Activated CD4-positive, alpha-beta memory T cell treated with anti-CD3 and anti-CD28 coated beads for 36 hours (primary cell): ENCODE measurements at regions not wholly inside any gene's neighbourhood (a gene's known extent, or its start where the extent isn't known, plus 50 kb on each side); places are given as distances from the start of the nearest gene placed in this dataset.
"Not testable (repeated sequence)": the region's sequence is repeated elsewhere in the genome, so short reads cannot be mapped to it uniquely, and the experiment has no call there.

ENCODE experiments used
- CTCF ChIA-PET: fragments of 350-600 bp; sonication (Branson Sonifier 250); formaldehyde crosslinking; loops from one replicate; lab custom pipeline; 2021; ENCODE audit warnings: antibody characterized with exemption, inconsistent platforms; lab: Charles Lee
- POLR2A ChIA-PET: fragments of 350-600 bp; sonication (Branson Sonifier 250); formaldehyde crosslinking; loops from one replicate; lab custom pipeline; 2021; ENCODE audit warnings: antibody characterized with exemption; lab: Charles Lee
- DNase-seq: peaks from one replicate; pipeline ENCODE4 v3.0.0-alpha.2; 2020
- H3K27ac Mint-ChIP-seq: one replicate; pipeline ENCODE4 v1.8.0; 2021; ENCODE audit warnings: mixed read lengths
- H3K27me3 Mint-ChIP-seq: one replicate; pipeline ENCODE4 v1.8.0; 2021; ENCODE audit warnings: mixed read lengths
- H3K36me3 Mint-ChIP-seq: one replicate; pipeline ENCODE4 v1.8.0; 2021; ENCODE audit warnings: mixed read lengths
- H3K4me1 Mint-ChIP-seq: one replicate; pipeline ENCODE4 v1.8.0; 2021; ENCODE audit warnings: low read depth, mixed read lengths
- H3K4me3 Mint-ChIP-seq: one replicate; pipeline ENCODE4 v1.8.0; 2021; ENCODE audit warnings: mild to moderate bottlenecking, mixed read lengths
- H3K9me3 Mint-ChIP-seq: one replicate; pipeline ENCODE4 v1.8.0; 2021; ENCODE audit warnings: mixed read lengths
- intact Hi-C: fragments of 100-400 bp; cut with micrococcal nuclease; formaldehyde crosslinking; loops from one replicate; pipeline ENCODE4 v1.15.1; 2023

DNA sequence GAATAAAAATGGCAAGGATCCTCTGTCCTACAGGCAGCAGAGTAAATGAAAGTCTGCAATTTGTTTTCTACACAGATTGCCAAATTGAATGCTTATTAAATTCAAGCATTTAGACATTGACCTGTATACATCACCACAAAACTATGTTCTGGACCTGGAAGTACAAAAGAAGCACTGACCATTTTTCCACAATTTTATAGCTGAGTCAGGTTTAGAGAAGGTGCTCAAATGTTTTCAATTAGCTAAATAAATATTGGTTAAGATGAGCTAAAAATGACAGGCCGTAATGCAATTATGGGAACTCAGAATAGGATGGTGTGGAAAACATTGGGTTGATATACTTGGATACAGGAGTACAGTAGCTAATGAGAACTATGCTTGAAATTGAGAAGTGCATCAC lies 490.7 kb upstream of the MEIS1 start:
- Mint-ChIP-seq H3K4me1 (no peaks in the 10 kb centered on the region), H3K27ac (no peak overlapping the region)
- CTCF ChIA-PET = no interaction called here

DNA sequence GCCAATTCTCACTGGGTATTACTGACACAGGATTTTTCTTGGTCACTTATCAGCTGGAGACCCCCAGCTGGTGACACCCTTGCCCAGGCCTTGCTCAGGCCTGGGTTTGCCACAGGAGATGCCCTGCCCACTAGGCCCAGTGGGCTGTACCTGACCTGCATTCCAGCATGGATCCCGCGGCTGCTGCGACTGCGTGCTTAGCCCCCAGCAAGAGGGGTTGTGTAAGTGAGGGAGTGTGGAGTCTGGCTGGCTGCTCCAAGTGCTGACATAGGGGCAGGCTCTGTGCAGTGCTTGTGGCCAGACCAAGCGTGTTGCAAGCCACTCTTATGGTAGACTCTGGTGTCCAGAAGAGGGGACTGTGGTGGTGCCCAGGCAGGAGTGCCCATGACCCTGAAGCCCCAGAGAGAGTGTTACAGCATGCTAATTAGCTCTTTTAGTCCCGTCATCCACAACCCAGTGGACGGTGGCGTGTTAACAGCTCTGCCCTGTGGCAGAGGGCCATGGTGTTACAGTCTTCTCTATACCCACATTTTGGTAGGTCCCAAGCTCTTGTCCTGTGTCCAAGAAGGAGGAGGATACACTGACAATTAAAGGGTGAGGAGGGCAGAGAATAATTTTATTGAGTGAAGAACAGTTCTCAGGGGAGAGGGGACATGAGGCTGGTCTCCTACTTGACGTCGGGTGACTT lies 491.7 kb upstream of the MEIS1 start:
- ChIA-PET CTCF (no interaction called here), POLR2A (no interaction called here)
- Mint-ChIP-seq H3K27ac (no peak overlapping the region), H3K9me3 (peaks cover 6% of the 10 kb centered on the region), H3K36me3 (no peaks in the 10 kb centered on the region), H3K4me1 (no peaks in the 10 kb centered on the region), H3K4me3 (no peak overlapping the region), H3K27me3 (no peaks in the 10 kb centered on the region)
- intact Hi-C loops = no loop called here
- DNase-seq = no peak

More for the DNA sequence above, 490.7 kb upstream of the MEIS1 start:
- H3K36me3 Mint-ChIP-seq = no peaks in the 10 kb centered on the region
- intact Hi-C loops = no loop called here
- peaks cover 6% of the 10 kb centered on the region for H3K9me3 Mint-ChIP-seq
- POLR2A ChIA-PET = no interaction called here
- H3K27me3 Mint-ChIP-seq = no peaks in the 10 kb centered on the region
- no peak for DNase-seq
- no peak overlapping the region for H3K4me3 Mint-ChIP-seq

DNA sequence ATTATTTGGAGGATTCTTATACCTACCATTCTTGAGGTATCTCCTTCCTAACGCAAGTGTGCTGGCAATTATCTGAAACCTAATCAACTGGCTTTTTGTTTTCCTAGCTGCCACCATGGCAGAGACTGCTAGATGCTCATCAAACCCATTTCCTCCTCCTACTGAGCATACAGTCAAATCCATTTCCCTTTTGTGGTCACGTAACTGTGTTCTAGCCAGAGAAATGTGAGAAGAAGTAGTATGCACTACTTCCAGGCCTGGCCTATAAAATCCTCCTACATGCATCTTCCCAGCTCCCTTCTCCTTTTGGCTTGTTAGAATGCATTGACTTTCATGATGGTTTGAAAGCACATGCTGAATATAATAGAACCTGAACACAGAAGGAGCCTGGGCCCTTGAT lies 494.1 kb upstream of the MEIS1 start:
- Mint-ChIP-seq H3K36me3 (no peaks in the 10 kb centered on the region), H3K4me1 (no peaks in the 10 kb centered on the region), H3K27ac (no peak overlapping the region), H3K4me3 (no peak overlapping the region), H3K9me3 (peaks cover 6% of the 10 kb centered on the region), H3K27me3 (no peaks in the 10 kb centered on the region)
- intact Hi-C loops = no loop called here
- ChIA-PET CTCF (no interaction called here), POLR2A (no interaction called here)
- DNase-seq = no peak

DNA sequence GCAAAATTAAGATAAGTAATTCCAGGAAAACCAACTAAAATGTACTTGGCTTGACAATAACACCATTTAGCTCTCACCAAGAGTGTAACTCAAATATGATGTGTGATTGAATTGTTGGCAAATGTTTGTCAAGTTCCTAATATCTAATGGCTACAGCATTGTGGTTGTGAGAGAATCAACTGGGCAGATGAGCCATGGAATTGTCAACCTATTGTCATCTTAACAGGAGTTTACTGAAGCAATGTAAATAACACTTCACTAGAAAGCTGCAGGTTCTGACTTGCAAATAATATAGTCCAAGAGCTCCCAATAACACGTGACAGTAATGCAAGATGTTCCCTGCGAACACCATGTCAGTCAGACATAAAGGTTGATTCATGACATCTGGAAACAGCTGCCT lies 495.2 kb upstream of the MEIS1 start:
- intact Hi-C loops = no loop called here
- DNase-seq = no peak
- Mint-ChIP-seq H3K36me3 (no peaks in the 10 kb centered on the region), H3K4me3 (no peak overlapping the region), H3K27ac (no peak overlapping the region), H3K4me1 (no peaks in the 10 kb centered on the region), H3K9me3 (peaks cover 6% of the 10 kb centered on the region), H3K27me3 (no peaks in the 10 kb centered on the region)
- ChIA-PET POLR2A (interaction anchor here (0.6 kb wide), 1 partner anchor 39 kb away, joined by 3 read pairs; no protein-coding TSS in a partner anchor), CTCF (no interaction called here)

DNA sequence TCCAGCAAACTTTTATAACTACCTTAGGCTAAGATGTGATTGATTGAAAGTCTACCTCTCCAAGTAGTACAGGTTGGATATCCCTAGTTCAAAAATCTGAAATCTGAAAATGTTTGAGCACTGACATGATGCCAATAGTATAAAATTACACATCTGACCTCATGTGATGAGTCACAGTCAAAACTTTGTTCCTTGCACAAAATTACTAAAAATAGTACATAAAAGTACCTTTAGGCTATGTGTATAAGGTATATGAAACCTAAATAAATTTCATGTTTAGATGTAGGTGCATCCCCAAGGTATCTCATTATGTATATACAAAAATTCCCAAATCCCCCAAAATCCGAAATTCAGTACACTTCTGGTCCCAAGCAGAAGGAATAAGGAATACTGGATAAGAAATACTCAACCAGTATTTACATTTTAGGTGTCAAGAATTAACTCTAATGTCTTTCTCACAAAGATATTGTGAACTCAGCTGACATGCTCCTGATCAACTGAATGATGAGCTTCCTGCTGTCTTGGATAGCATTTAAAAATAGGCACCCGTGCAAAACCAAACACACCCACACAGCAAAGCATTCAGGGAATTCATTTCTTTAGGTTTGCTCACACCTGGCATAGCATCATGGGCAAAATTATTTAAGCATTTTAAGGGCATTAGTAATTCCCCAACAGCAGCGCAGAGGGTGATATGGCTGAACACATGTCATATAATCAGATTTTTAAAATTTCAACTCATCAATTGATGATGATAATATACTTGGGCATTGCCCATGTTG lies 497.4 kb upstream of the MEIS1 start:
- DNase-seq = no peak
- H3K27me3 Mint-ChIP-seq = no peaks in the 10 kb centered on the region
- H3K4me1 Mint-ChIP-seq = no peaks in the 10 kb centered on the region
- no peaks in the 10 kb centered on the region for H3K36me3 Mint-ChIP-seq
- H3K27ac Mint-ChIP-seq = no peak overlapping the region
- CTCF ChIA-PET = no interaction called here
- intact Hi-C loops = no loop called here
- POLR2A ChIA-PET = no interaction called here
- no peak overlapping the region for H3K4me3 Mint-ChIP-seq
- no peaks in the 10 kb centered on the region for H3K9me3 Mint-ChIP-seq

DNA sequence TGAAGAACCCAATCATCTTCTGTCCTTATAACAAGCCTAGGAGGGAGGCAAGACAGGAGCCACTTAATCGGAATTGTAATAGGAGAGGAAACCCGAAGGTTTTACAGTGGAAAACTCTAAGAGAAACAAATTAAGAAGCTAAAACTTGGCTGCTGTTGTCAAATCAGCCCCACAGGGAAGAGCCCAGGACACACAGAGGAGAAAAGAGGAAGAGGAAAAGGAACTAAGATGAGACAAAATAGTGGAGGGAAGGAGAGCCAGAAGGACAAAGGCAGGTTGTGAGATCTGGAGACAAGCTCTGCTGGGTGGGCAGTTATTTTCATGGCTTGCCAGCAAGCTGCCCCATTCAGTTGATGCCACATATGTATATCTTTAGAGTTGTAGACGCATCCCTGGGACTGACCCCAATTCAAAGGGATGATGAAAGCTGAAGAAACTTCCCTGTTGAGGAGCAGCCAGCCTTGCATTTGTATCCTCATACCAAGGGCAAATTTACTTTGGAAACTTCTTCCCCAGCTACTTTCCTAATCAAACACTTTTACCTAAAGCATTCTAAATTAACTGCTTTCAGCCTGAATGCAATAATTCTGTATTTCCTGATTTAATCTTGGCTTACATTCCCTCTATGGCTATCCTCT lies 499.8 kb upstream of the MEIS1 start:
- Mint-ChIP-seq H3K27ac (no peak overlapping the region), H3K36me3 (no peaks in the 10 kb centered on the region), H3K4me1 (no peaks in the 10 kb centered on the region), H3K4me3 (no peak overlapping the region), H3K9me3 (no peaks in the 10 kb centered on the region), H3K27me3 (no peaks in the 10 kb centered on the region)
- intact Hi-C loops = no loop called here
- CTCF ChIA-PET = no interaction called here
- DNase-seq = no peak
- POLR2A ChIA-PET = no interaction called here

DNA sequence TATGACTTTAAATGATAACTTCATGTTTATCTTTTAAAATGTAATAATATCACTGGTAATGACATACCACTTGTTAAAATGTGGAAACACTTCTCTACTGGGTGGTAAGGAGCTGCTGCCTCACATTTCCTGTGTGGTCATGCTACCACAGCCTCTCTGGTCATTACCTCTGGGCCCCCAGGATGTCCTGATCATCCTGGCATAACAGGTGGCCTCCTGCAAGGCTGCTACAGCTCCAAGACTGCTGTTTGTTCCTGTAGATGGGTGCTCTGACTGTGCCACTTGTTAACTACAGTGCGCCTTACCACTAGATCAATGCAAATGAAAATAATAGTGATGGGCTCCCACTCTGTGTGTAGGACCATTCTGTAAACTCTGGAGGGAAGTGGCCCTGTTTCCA lies 500.2 kb upstream of the SPRED2 start:
- Mint-ChIP-seq H3K4me3 (no peak overlapping the region), H3K27ac (no peak overlapping the region), H3K27me3 (no peaks in the 10 kb centered on the region), H3K36me3 (no peaks in the 10 kb centered on the region), H3K9me3 (no peaks in the 10 kb centered on the region), H3K4me1 (no peaks in the 10 kb centered on the region)
- POLR2A ChIA-PET = no interaction called here
- CTCF ChIA-PET = no interaction called here
- intact Hi-C loops = no loop called here
- no peak for DNase-seq

DNA sequence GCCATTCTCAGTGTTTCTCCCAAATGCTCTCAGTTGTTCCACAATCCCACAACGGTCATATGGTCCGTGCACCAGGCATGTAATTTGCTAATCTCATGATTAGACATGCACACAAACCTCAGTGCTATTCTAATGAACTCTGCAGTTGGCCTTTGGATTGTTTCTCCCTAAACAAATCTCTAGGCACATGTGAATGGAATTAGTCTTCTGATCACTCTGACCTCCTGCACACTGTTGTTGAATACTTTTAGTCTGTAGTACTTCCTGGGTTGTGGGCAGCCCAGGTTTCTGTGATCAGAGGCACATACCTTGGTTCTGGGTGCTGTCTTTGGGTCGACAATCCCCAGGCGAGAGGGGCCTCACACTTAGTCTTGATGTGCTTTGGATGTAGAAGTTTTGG lies 498.7 kb upstream of the SPRED2 start:
- Mint-ChIP-seq H3K27me3 (no peaks in the 10 kb centered on the region), H3K4me1 (no peaks in the 10 kb centered on the region), H3K36me3 (no peaks in the 10 kb centered on the region), H3K9me3 (peaks cover 5% of the 10 kb centered on the region), H3K4me3 (no peak overlapping the region), H3K27ac (no peak overlapping the region)
- POLR2A ChIA-PET = no interaction called here
- CTCF ChIA-PET = no interaction called here
- intact Hi-C loops = no loop called here
- no peak for DNase-seq

DNA sequence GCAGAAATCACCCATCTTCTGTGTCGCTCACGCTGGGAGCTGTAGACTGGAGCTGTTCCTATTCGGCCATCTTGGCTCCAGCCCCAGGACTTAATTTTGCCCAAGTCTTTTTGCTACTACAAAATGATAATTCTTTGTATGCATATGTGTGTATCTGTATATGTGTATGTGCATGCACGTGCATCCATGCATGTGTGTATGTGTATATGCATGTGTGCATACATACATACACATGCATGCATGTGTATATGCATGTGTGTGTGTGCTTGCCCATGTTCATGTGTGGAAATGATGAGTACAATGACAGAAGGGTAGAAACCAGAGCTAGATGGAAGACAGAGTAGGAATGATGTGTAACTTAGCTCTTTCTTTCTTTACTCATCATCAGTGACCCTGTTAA lies 497.9 kb upstream of the SPRED2 start:
- no peak overlapping the region for H3K27ac Mint-ChIP-seq

DNA sequence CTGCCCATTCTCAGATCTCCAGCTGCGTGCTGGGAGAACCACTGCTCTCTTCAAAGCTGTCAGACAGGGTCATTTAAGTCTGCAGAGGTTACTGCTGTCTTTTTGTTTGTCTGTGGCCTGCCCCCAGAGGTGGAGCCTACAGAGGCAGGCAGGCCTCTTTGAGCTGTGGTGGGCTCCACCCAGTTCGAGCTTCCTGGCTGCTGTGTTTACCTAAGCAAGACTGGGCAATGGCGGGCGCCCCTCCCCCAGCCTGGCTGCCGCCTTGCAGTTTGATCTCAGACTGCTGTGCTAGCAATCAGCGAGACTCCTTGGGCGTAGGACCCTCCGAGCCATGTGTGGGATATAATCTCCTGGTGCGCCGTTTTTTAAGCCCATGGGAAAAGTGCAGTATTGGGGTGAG lies 497.3 kb upstream of the SPRED2 start:
- POLR2A ChIA-PET = not testable (repeated sequence)

More for the DNA sequence above, 497.9 kb upstream of the SPRED2 start:
- intact Hi-C loops = no loop called here
- H3K27me3 Mint-ChIP-seq = no peaks in the 10 kb centered on the region
- no peaks in the 10 kb centered on the region for H3K36me3 Mint-ChIP-seq
- DNase-seq = no peak
- peaks cover 7% of the 10 kb centered on the region for H3K9me3 Mint-ChIP-seq
- no peaks in the 10 kb centered on the region for H3K4me1 Mint-ChIP-seq
- ChIA-PET POLR2A (no interaction called here), CTCF (no interaction called here)
- H3K4me3 Mint-ChIP-seq = no peak overlapping the region

DNA sequence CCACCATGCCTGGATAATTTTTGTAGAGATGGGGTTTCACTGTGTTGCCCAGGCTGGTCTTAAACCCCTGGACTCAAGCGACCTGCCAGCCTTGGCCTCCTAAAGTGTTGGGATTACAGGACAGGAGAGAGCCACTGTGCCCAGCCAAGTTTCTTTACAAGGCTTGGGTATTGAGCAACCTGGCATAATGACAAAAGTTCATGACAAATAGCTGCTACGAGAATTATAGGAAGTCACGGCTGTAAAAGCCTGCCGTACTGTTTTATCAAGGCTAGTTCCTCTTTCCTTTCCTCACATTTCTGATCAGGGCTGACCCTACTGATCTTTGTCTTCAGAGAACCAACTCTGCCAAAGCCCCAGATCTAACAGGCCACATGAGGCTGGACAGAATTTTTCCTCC lies 490.4 kb upstream of the SPRED2 start:
- Mint-ChIP-seq H3K36me3 (no peaks in the 10 kb centered on the region), H3K27me3 (no peaks in the 10 kb centered on the region), H3K27ac (no peak overlapping the region), H3K4me3 (no peak overlapping the region), H3K4me1 (no peaks in the 10 kb centered on the region), H3K9me3 (peaks cover 7% of the 10 kb centered on the region)
- DNase-seq = no peak
- ChIA-PET POLR2A (no interaction called here), CTCF (no interaction called here)
- intact Hi-C loops = no loop called here

More for the DNA sequence above, 497.3 kb upstream of the SPRED2 start:
- H3K27ac Mint-ChIP-seq, H3K4me3 Mint-ChIP-seq, H3K4me1 Mint-ChIP-seq, H3K27me3 Mint-ChIP-seq, H3K9me3 Mint-ChIP-seq, CTCF ChIA-PET, intact Hi-C loops, DNase-seq, H3K36me3 Mint-ChIP-seq: not testable (repeated sequence)

DNA sequence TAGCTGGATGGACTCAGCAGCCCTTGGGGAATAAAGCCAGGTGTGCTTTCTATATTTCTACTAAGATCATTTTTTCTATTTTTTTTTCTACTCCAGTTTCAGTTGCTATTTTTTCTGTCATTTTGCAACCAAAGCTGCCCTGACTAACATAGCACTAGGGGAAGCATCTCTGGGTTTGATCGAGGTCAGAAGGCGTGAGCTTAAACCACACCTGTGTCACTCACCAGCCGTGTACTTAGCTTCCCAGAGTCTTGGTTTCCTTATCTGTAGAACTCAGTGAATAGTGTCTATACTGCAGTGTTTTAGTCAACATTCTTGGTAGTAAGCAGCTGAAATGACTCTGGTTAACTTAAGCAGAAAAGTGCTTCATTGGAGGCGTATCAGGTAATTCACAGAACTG lies 489.6 kb upstream of the SPRED2 start:
- Mint-ChIP-seq H3K27ac (no peak overlapping the region), H3K4me1 (no peaks in the 10 kb centered on the region), H3K36me3 (no peaks in the 10 kb centered on the region), H3K27me3 (no peaks in the 10 kb centered on the region), H3K9me3 (peaks cover 4% of the 10 kb centered on the region), H3K4me3 (no peak overlapping the region)
- intact Hi-C loops = no loop called here
- ChIA-PET CTCF (no interaction called here), POLR2A (no interaction called here)
- no peak for DNase-seq
